Stimulated activated CD4-positive, alpha-beta T cell treated with anti-CD3 and anti-CD28 coated beads, Interleukin-4, amount 100 ng/mL, for 48 hours (primary cell): ENCODE measurements at regions not wholly inside any gene's neighbourhood (a gene's known extent, or its start where the extent isn't known, plus 50 kb on each side); places are given as distances from the start of the nearest gene placed in this dataset.

Source experiments
- DNase-seq, 2 donors: peaks; one replicate each; pipeline ENCODE4 v3.0.0-alpha.2; 2020; ENCODE audit warnings: low read depth in 2 of 2

- DNase-seq = no peak
Observed at GRCh38 chr13:97135883-97136282, 86.2 kb upstream of the MBNL2 start.

GRCh38 chr13:97136418-97136817 lies 85.7 kb upstream of the MBNL2 start:
- DNase-seq = no peak

- no peak for DNase-seq
Observed at GRCh38 chr13:97139691-97140090, 82.4 kb upstream of the MBNL2 start.

- no peak for DNase-seq
Observed at GRCh38 chr13:97140131-97140530, 82.0 kb upstream of the MBNL2 start.

- no peak for DNase-seq
Observed at GRCh38 chr13:97140611-97141010, 81.5 kb upstream of the MBNL2 start.

GRCh38 chr13:97141097-97141496 lies 81.0 kb upstream of the MBNL2 start:
- no peak for DNase-seq

- DNase-seq = no peak
Observed at GRCh38 chr13:97141564-97142005, 80.5 kb upstream of the MBNL2 start.

GRCh38 chr13:97142452-97142851 lies 79.7 kb upstream of the MBNL2 start:
- DNase-seq = no peak

GRCh38 chr13:97145057-97145456 lies 77.1 kb upstream of the MBNL2 start:
- no peak for DNase-seq

GRCh38 chr13:97148894-97149293 lies 73.2 kb upstream of the MBNL2 start:
- DNase-seq = no peak

- DNase-seq = no peak
Observed at GRCh38 chr13:97160421-97160820, 61.7 kb upstream of the MBNL2 start.

- no peak for DNase-seq
Observed at GRCh38 chr13:97161582-97162231, 60.4 kb upstream of the MBNL2 start.

GRCh38 chr13:97165502-97166425 lies 56.4 kb upstream of the MBNL2 start:
- DNase-seq = no peak

- no peak for DNase-seq
Observed at GRCh38 chr13:97171136-97171535, 51.0 kb upstream of the MBNL2 start.
